Natural killer cell treated with Interleukin-12 subunit alpha and Interleukin-12 subunit beta and Interleukin-15 and Interleukin-18, amount 100 ng/mL, for 72 hours (primary cell): ENCODE measurements at regions not wholly inside any gene's neighbourhood (a gene's known extent, or its start where the extent isn't known, plus 50 kb on each side); places are given as distances from the start of the nearest gene placed in this dataset.
"Not testable (repeated sequence)": the region's sequence is repeated elsewhere in the genome, so short reads cannot be mapped to it uniquely, and the experiment has no call there.

Experiments
- ATAC-seq, 2 donors: fragments of 150-1000 bp; cut with Tn5 transposase in 1 of 2; sonication (Bioruptor Pico), chemical (Tn5 transposase) in 1 of 2; 2 replicates each; pipeline ENCODE4 v1.10.0; 2021
- DNase-seq: peaks from one replicate; pipeline ENCODE4 v3.0.0; 2022; ENCODE audit warnings: low spot score
- H3K27ac Mint-ChIP-seq, 2 donors: 1 replicate in 1 of 2; 2 replicates in 1 of 2; pipeline ENCODE4 v1.8.0; 2022; ENCODE audit warnings: mixed read lengths in 2 of 2, mild to moderate bottlenecking in 1 of 2, moderate library complexity in 1 of 2
- H3K27me3 Mint-ChIP-seq, 2 donors: 1 replicate in 1 of 2; 2 replicates in 1 of 2; pipeline ENCODE4 v1.8.0; 2022; ENCODE audit warnings: mixed read lengths in 2 of 2
- H3K36me3 Mint-ChIP-seq: one replicate; pipeline ENCODE4 v1.8.0; 2022; ENCODE audit warnings: mixed read lengths
- H3K4me1 Mint-ChIP-seq, 2 donors: 1 replicate in 1 of 2; 2 replicates in 1 of 2; pipeline ENCODE4 v1.8.0; 2022; ENCODE audit warnings: low read depth in 2 of 2, mixed read lengths in 2 of 2, mild to moderate bottlenecking in 1 of 2
- H3K4me3 Mint-ChIP-seq: one replicate; pipeline ENCODE4 v1.8.0; 2022; ENCODE audit warnings: mixed read lengths
- H3K9me3 Mint-ChIP-seq: 2 replicates; pipeline ENCODE4 v1.8.0; 2022; ENCODE audit warnings: mixed read lengths

- Mint-ChIP-seq H3K4me1 (no peaks in the 10 kb centered on the region), H3K36me3 (no peaks in the 10 kb centered on the region), H3K4me3 (no peak overlapping the region), H3K27me3 (no peaks in the 10 kb centered on the region), H3K9me3 (no peaks in the 10 kb centered on the region), H3K27ac (no peak overlapping the region)
- ATAC-seq (no peak), DNase-seq (no peak)
Observed at GRCh38 chr1:187038784-187039183, 210.0 kb downstream of the PLA2G4A start.

GRCh38 chr1:187041104-187041503 lies 212.4 kb downstream of the PLA2G4A start:
- no peak for ATAC-seq
- Mint-ChIP-seq H3K4me1 (no peaks in the 10 kb centered on the region), H3K36me3 (no peaks in the 10 kb centered on the region), H3K4me3 (no peak overlapping the region), H3K27ac (no peak overlapping the region), H3K27me3 (no peaks in the 10 kb centered on the region), H3K9me3 (no peaks in the 10 kb centered on the region)
- DNase-seq = no peak

GRCh38 chr1:187042538-187042937 lies 213.8 kb downstream of the PLA2G4A start:
- H3K27me3 Mint-ChIP-seq = no peaks in the 10 kb centered on the region
- no peak overlapping the region for H3K27ac Mint-ChIP-seq

GRCh38 chr1:187043433-187043832 lies 214.7 kb downstream of the PLA2G4A start:
- not testable (repeated sequence) for H3K36me3 Mint-ChIP-seq, H3K27ac Mint-ChIP-seq, ATAC-seq, H3K4me1 Mint-ChIP-seq, H3K27me3 Mint-ChIP-seq, H3K4me3 Mint-ChIP-seq, DNase-seq, H3K9me3 Mint-ChIP-seq

More at GRCh38 chr1:187042538-187042937, 213.8 kb downstream of the PLA2G4A start:
- no peaks in the 10 kb centered on the region for H3K9me3 Mint-ChIP-seq
- no peak overlapping the region for H3K4me3 Mint-ChIP-seq
- no peak for DNase-seq
- H3K36me3 Mint-ChIP-seq = no peaks in the 10 kb centered on the region
- H3K4me1 Mint-ChIP-seq = no peaks in the 10 kb centered on the region
- no peak for ATAC-seq

GRCh38 chr1:187044411-187044810 lies 215.7 kb downstream of the PLA2G4A start:
- Mint-ChIP-seq H3K27ac (no peak overlapping the region), H3K36me3 (no peaks in the 10 kb centered on the region), H3K27me3 (no peaks in the 10 kb centered on the region), H3K4me3 (no peak overlapping the region), H3K4me1 (no peaks in the 10 kb centered on the region), H3K9me3 (no peaks in the 10 kb centered on the region)
- no peak for ATAC-seq
- DNase-seq = no peak

GRCh38 chr1:187045371-187045770 lies 216.6 kb downstream of the PLA2G4A start:
- Mint-ChIP-seq H3K27ac (no peak overlapping the region), H3K4me3 (no peak overlapping the region), H3K9me3 (no peaks in the 10 kb centered on the region), H3K4me1 (no peaks in the 10 kb centered on the region), H3K27me3 (no peaks in the 10 kb centered on the region), H3K36me3 (no peaks in the 10 kb centered on the region)
- no peak for DNase-seq
- no peak for ATAC-seq

GRCh38 chr1:187046293-187046692 lies 217.5 kb downstream of the PLA2G4A start:
- no peak overlapping the region for H3K27ac Mint-ChIP-seq
- no peak for ATAC-seq
- no peak for DNase-seq
- no peak overlapping the region for H3K4me3 Mint-ChIP-seq
- no peaks in the 10 kb centered on the region for H3K27me3 Mint-ChIP-seq
- no peaks in the 10 kb centered on the region for H3K9me3 Mint-ChIP-seq
- no peaks in the 10 kb centered on the region for H3K36me3 Mint-ChIP-seq
- no peaks in the 10 kb centered on the region for H3K4me1 Mint-ChIP-seq

GRCh38 chr1:187047298-187047697 lies 218.5 kb downstream of the PLA2G4A start:
- no peak for ATAC-seq

GRCh38 chr1:187051618-187052232 lies 223.0 kb downstream of the PLA2G4A start:
- Mint-ChIP-seq H3K4me3 (no peak overlapping the region), H3K4me1 (no peaks in the 10 kb centered on the region), H3K27me3 (no peaks in the 10 kb centered on the region), H3K9me3 (no peaks in the 10 kb centered on the region), H3K27ac (no peak overlapping the region), H3K36me3 (no peaks in the 10 kb centered on the region)
- ATAC-seq = no peak
- DNase-seq = no peak

More at GRCh38 chr1:187047298-187047697, 218.5 kb downstream of the PLA2G4A start:
- Mint-ChIP-seq H3K4me1 (no peaks in the 10 kb centered on the region), H3K4me3 (no peak overlapping the region), H3K9me3 (no peaks in the 10 kb centered on the region), H3K27me3 (no peaks in the 10 kb centered on the region), H3K27ac (no peak overlapping the region), H3K36me3 (no peaks in the 10 kb centered on the region)
- no peak for DNase-seq

GRCh38 chr1:187053876-187054275 lies 225.1 kb downstream of the PLA2G4A start:
- no peak for ATAC-seq
- Mint-ChIP-seq H3K4me1 (no peaks in the 10 kb centered on the region), H3K9me3 (no peaks in the 10 kb centered on the region), H3K27ac (no peak overlapping the region), H3K4me3 (no peak overlapping the region), H3K36me3 (no peaks in the 10 kb centered on the region), H3K27me3 (no peaks in the 10 kb centered on the region)
- DNase-seq = no peak

- H3K36me3 Mint-ChIP-seq = no peaks in the 10 kb centered on the region
- H3K27ac Mint-ChIP-seq = no peak overlapping the region
- no peak overlapping the region for H3K4me3 Mint-ChIP-seq
- DNase-seq = no peak
- no peaks in the 10 kb centered on the region for H3K27me3 Mint-ChIP-seq
- ATAC-seq = no peak
- no peaks in the 10 kb centered on the region for H3K9me3 Mint-ChIP-seq
- no peaks in the 10 kb centered on the region for H3K4me1 Mint-ChIP-seq
Observed at GRCh38 chr1:187054862-187055757, 226.4 kb downstream of the PLA2G4A start.

- no peaks in the 10 kb centered on the region for H3K36me3 Mint-ChIP-seq
- H3K9me3 Mint-ChIP-seq = no peaks in the 10 kb centered on the region
- DNase-seq (no peak), ATAC-seq (no peak)
- no peaks in the 10 kb centered on the region for H3K27me3 Mint-ChIP-seq
- H3K4me1 Mint-ChIP-seq = no peaks in the 10 kb centered on the region
- no peak overlapping the region for H3K27ac Mint-ChIP-seq
- H3K4me3 Mint-ChIP-seq = no peak overlapping the region
Observed at GRCh38 chr1:187063271-187063670, 234.5 kb downstream of the PLA2G4A start.

GRCh38 chr1:187067160-187067559 lies 238.4 kb downstream of the PLA2G4A start:
- no peaks in the 10 kb centered on the region for H3K9me3 Mint-ChIP-seq
- H3K4me3 Mint-ChIP-seq = no peak overlapping the region
- H3K36me3 Mint-ChIP-seq = no peaks in the 10 kb centered on the region
- no peaks in the 10 kb centered on the region for H3K27me3 Mint-ChIP-seq
- DNase-seq = no peak
- no peak for ATAC-seq
- no peaks in the 10 kb centered on the region for H3K4me1 Mint-ChIP-seq
- H3K27ac Mint-ChIP-seq = no peak overlapping the region

- ATAC-seq (no peak), DNase-seq (no peak)
- Mint-ChIP-seq H3K27ac (no peak overlapping the region), H3K4me3 (no peak overlapping the region), H3K9me3 (peaks cover 9% of the 10 kb centered on the region), H3K27me3 (no peaks in the 10 kb centered on the region), H3K4me1 (peaks cover 7 to 8% of the 10 kb centered on the region in 2 donors), H3K36me3 (peaks cover 7% of the 10 kb centered on the region)
Observed at GRCh38 chr1:187070076-187070475, 241.3 kb downstream of the PLA2G4A start.
